ENCODE measurements at regions not wholly inside any gene's neighbourhood (a gene's known extent, or its start where the extent isn't known, plus 50 kb on each side); places are given as distances from the start of the nearest gene placed in this dataset.

DNA sequence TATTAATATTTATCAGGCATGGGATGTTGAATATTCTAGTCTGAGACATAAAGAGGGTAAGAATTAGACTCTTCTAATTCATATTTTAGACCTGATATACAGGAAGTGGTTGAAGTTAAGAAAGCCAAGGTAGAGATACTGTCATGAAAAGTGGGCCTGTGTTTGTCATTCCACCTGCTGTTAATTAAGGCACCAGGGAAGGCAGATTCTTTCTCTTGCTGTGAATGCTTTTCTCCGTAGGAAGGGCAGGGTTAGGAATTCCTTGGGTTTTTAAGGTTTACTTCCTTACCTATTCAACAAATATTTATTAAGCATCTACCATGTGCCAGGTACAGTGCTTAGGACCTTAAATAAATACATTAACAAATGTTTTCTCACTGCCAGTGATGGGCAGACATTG, 196.4 kb downstream of the CAVIN4 start:
- TF ChIP-seq POLR2A (IDR thresholded peaks at IDR 0.05) (no peak), POLR2AphosphoS5 (IDR thresholded peaks at IDR 0.05) (no peak)
- TF ChIP-seq, protein P1, sequence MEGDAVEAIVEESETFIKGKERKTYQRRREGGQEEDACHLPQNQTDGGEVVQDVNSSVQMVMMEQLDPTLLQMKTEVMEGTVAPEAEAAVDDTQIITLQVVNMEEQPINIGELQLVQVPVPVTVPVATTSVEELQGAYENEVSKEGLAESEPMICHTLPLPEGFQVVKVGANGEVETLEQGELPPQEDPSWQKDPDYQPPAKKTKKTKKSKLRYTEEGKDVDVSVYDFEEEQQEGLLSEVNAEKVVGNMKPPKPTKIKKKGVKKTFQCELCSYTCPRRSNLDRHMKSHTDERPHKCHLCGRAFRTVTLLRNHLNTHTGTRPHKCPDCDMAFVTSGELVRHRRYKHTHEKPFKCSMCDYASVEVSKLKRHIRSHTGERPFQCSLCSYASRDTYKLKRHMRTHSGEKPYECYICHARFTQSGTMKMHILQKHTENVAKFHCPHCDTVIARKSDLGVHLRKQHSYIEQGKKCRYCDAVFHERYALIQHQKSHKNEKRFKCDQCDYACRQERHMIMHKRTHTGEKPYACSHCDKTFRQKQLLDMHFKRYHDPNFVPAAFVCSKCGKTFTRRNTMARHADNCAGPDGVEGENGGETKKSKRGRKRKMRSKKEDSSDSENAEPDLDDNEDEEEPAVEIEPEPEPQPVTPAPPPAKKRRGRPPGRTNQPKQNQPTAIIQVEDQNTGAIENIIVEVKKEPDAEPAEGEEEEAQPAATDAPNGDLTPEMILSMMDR (IDR thresholded peaks at IDR 0.05) = no peak
- no peak for DNase-seq (ENCODE audit: low spot score)
- no peaks in the 10 kb centered on the region for H3K27me3 ChIP-seq (replicated peaks; ENCODE audit: insufficient read depth)
- H3K9me3 ChIP-seq = no peaks in the 10 kb centered on the region
- no peaks in the 10 kb centered on the region for H3K36me3 ChIP-seq
- no peak overlapping the region for H3K27ac ChIP-seq
- 19% methylated on average over 1 of the region's 1 CpG for WGBS
- intact Hi-C loops (cut with DNase I) = no loop called here
- H3K4me1 ChIP-seq (replicated peaks) = no peaks in the 10 kb centered on the region
- H3K4me3 ChIP-seq = no peak overlapping the region

DNA sequence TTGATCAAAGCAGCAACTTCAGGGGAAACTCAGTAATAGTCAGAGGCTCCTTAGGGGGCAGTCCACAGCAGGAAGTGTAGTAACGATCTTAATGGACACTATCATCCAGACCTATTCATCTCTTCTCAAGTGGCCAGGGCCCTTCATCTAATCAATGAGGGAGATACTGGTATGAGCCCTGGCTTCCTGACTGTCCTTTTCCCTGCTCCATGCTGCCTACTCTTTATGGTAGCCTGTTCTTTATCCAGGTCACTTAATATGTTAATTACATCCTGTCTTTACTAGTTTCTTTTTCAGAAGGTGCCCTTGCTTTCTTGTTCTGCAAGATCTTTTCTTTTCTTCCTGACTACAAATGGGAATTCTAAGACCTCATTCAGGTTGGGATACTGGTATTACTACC, 197.1 kb downstream of the CAVIN4 start:
- Histone ChIP-seq H3K4me3 (no peak overlapping the region), H3K27me3 (replicated peaks; ENCODE audit: insufficient read depth) (no peaks in the 10 kb centered on the region), H3K9me3 (no peaks in the 10 kb centered on the region), H3K27ac (no peak overlapping the region), H3K36me3 (no peaks in the 10 kb centered on the region), H3K4me1 (replicated peaks) (no peaks in the 10 kb centered on the region)
- no peak for TF ChIP-seq POLR2AphosphoS5 (IDR thresholded peaks at IDR 0.05)
- no peak for TF ChIP-seq POLR2A (IDR thresholded peaks at IDR 0.05)
- TF ChIP-seq, protein P1 (IDR thresholded peaks at IDR 0.05) = no peak
- no peak for DNase-seq (ENCODE audit: low spot score)
- intact Hi-C loops (cut with DNase I) = no loop called here
- 33% methylated on average over 1 of the region's 1 CpG for WGBS

DNA sequence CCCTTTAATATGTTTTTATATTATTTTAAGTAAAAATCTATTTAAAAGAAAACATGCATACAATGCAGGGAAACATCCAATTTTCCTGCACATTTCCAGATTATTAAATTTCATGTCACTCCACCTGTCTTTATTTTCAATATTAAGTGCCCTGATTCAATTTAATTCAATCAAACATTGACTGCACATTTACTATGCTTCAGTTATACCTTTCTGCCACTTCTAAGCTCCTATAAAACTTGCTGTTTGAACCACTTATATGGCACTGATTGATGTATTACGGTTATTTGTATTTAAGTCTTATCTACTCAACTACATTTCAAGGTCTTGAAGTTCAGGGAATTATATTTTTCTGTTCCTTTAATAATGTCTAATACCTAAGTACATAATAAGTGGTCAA, 198.0 kb downstream of the CAVIN4 start:
- DNase-seq (ENCODE audit: low spot score) = no peak
- Histone ChIP-seq H3K27me3 (replicated peaks; ENCODE audit: insufficient read depth) (no peaks in the 10 kb centered on the region), H3K36me3 (no peaks in the 10 kb centered on the region), H3K4me3 (no peak overlapping the region), H3K27ac (no peak overlapping the region), H3K4me1 (replicated peaks) (no peaks in the 10 kb centered on the region), H3K9me3 (no peaks in the 10 kb centered on the region)
- no peak for TF ChIP-seq POLR2AphosphoS5 (IDR thresholded peaks at IDR 0.05)
- TF ChIP-seq, protein P1 (IDR thresholded peaks at IDR 0.05) = no peak
- no peak for TF ChIP-seq POLR2A (IDR thresholded peaks at IDR 0.05)
- intact Hi-C loops (cut with DNase I) = no loop called here
- WGBS = 88% methylated on average over 1 of the region's 1 CpG

DNA sequence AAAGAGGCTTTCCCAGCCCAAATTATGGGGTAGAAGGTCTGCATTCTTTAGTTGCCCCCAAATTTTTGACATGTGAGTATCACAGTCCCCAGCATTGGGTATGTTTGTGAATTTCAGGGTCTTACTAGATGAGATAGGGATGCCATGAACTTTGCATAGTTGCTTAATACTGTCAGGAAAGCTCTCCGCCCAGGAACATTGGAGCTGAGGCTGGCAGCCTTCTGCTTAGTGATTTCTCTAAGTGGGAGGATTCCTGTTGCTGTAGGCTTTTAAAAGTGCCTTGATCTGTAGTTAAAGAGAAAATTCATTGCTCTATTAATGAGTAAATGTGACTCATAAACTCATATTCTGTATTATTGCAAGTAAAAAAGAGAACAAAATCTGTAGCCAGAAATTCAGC, 206.9 kb downstream of the CAVIN4 start:
- no peaks in the 10 kb centered on the region for H3K27me3 ChIP-seq (replicated peaks; ENCODE audit: insufficient read depth)
- H3K27ac ChIP-seq = no peak overlapping the region
- H3K36me3 ChIP-seq = no peaks in the 10 kb centered on the region
- intact Hi-C loops (cut with DNase I) = no loop called here
- DNase-seq (ENCODE audit: low spot score) = no peak
- TF ChIP-seq POLR2A (IDR thresholded peaks at IDR 0.05) = no peak
- no peak for TF ChIP-seq POLR2AphosphoS5 (IDR thresholded peaks at IDR 0.05)
- TF ChIP-seq, protein P1 (IDR thresholded peaks at IDR 0.05) = no peak
- no peaks in the 10 kb centered on the region for H3K9me3 ChIP-seq
- H3K4me3 ChIP-seq = no peak overlapping the region
- WGBS = 73% methylated on average over 1 of the region's 1 CpG
- no peaks in the 10 kb centered on the region for H3K4me1 ChIP-seq (replicated peaks)

DNA sequence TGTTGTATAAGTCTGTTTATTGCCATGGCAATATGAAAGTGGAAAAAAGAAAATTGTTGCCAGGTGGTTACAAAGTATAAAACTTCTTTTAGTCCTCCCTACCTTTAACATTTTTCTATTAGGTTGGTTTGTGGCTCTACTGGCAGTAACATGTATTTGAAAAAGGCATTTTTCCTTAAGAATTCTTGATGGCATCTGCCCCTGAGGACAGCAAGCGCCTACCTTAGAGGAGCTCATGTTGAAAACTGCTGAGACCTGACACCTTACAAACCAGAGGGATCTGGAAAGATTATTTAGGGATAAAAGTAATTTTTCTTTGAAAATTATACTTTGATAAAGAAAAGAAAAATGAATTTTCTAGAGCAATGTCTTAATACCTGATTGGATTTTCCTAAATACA, 208.1 kb downstream of the CAVIN4 start:
- intact Hi-C loops (cut with DNase I) = no loop called here
- 90% methylated on average over 1 of the region's 1 CpG for WGBS
- no peak overlapping the region for H3K4me3 ChIP-seq
- TF ChIP-seq POLR2AphosphoS5 (IDR thresholded peaks at IDR 0.05) (no peak), POLR2A (IDR thresholded peaks at IDR 0.05) (no peak)
- TF ChIP-seq, protein P1 (IDR thresholded peaks at IDR 0.05) = no peak
- H3K27me3 ChIP-seq (replicated peaks; ENCODE audit: insufficient read depth) = no peaks in the 10 kb centered on the region
- H3K27ac ChIP-seq = no peak overlapping the region
- H3K36me3 ChIP-seq = no peaks in the 10 kb centered on the region
- H3K9me3 ChIP-seq = no peaks in the 10 kb centered on the region
- H3K4me1 ChIP-seq (replicated peaks) = no peaks in the 10 kb centered on the region
- no peak for DNase-seq (ENCODE audit: low spot score)

All from prostate gland (tissue), 2 donors.